Epithelial cell of esophagus (primary cell): ENCODE measurements at regions not wholly inside any gene's neighbourhood (a gene's known extent, or its start where the extent isn't known, plus 50 kb on each side); places are given as distances from the start of the nearest gene placed in this dataset.

Experiments used
- DNase-seq: peaks from one replicate; pipeline ENCODE4 v3.0.0; 2010; ENCODE audit warnings: low read depth
- H3K4me3 ChIP-seq: 2 replicates; pipeline ENCODE4 v1.5.1; 2011; ENCODE audit warnings: mild to moderate bottlenecking, low read length, control low read depth
- TF ChIP-seq, protein P1 (sequence below): IDR thresholded peaks from 2 replicates; pipeline ENCODE4 v1.5.1; 2011; ENCODE audit warnings: low read depth, mild to moderate bottlenecking, low read length, control low read depth, inconsistent platforms; ENCODE audit not compliant: insufficient read depth; ENCODE audit errors: missing control alignments

DNA sequence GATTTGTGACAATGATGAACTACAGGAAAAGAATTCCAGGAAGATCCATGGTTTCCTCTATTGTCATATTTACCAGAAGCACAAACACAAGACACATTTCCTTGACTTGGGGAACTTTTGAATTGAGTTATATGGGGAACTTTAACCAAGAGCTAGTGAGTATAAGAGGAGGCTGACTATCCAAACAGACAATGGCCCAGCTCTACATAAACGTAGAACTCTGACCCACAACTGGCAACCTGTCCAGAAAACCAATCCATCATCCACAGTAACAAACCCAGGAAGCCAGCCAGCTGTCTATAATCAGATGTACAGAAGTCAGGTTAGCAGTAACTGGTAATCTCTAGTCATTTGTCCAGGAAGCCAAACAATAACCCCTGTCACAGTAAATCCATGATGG lies 167.0 kb upstream of the CPEB2 start:
- no peak for DNase-seq
- H3K4me3 ChIP-seq, result no peak overlapping the region
- TF ChIP-seq, protein P1, sequence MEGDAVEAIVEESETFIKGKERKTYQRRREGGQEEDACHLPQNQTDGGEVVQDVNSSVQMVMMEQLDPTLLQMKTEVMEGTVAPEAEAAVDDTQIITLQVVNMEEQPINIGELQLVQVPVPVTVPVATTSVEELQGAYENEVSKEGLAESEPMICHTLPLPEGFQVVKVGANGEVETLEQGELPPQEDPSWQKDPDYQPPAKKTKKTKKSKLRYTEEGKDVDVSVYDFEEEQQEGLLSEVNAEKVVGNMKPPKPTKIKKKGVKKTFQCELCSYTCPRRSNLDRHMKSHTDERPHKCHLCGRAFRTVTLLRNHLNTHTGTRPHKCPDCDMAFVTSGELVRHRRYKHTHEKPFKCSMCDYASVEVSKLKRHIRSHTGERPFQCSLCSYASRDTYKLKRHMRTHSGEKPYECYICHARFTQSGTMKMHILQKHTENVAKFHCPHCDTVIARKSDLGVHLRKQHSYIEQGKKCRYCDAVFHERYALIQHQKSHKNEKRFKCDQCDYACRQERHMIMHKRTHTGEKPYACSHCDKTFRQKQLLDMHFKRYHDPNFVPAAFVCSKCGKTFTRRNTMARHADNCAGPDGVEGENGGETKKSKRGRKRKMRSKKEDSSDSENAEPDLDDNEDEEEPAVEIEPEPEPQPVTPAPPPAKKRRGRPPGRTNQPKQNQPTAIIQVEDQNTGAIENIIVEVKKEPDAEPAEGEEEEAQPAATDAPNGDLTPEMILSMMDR, result no peak

DNA sequence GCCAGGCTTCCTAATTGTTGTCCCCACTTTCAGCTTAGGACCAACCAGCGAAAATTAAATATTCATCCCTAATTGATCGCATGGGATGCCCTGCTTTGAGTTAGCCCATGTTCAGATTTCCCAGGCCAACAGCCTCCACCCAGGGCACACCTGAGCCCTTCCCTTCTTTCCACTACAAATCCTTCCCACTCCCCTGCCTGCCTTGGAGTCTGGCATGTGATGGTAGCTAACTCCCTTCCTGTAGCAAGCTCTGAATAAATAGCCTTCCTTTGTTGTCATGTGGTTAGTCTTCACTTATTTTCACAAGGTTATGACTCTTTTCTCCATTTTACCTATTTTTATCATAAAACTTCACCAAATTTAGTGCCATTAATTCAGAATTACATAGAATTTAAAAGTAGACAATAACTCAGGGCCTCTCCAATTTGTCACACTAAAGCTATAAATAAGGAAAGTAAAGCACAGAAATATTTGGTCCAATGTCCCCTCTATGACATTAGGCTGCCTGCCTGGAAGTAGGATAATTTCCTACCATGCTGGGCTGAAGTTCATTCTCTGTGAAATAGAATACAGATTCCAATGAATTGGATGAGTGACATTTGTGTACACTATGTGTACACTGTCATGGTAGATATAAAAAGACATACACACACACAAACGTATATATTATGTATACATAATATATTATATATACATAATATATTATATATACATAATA lies 166.4 kb upstream of the CPEB2 start:
- no peak overlapping the region for H3K4me3 ChIP-seq
- TF ChIP-seq, protein P1, result no peak
- no peak for DNase-seq

DNA sequence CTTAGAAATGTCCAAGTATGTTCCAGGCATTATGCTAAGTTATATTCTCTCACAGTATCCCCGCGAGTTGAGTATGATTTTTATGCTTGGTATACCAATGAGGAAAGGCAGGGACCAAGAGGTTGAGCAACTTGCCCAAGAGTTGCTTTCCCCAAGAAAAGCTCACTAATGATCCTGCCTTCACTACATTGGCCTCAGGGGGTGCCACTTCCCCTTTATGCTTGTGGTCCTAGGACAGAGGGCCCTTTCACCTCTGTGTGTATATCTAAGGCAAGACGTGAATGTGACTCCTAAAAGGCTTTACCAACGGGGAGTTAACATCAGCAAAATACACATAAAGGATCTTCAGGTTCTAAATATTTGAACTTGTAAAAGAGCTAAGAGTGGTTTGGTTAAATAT lies 164.4 kb upstream of the CPEB2 start:
- no peak for DNase-seq
- no peak overlapping the region for H3K4me3 ChIP-seq
- TF ChIP-seq, protein P1, result no peak

DNA sequence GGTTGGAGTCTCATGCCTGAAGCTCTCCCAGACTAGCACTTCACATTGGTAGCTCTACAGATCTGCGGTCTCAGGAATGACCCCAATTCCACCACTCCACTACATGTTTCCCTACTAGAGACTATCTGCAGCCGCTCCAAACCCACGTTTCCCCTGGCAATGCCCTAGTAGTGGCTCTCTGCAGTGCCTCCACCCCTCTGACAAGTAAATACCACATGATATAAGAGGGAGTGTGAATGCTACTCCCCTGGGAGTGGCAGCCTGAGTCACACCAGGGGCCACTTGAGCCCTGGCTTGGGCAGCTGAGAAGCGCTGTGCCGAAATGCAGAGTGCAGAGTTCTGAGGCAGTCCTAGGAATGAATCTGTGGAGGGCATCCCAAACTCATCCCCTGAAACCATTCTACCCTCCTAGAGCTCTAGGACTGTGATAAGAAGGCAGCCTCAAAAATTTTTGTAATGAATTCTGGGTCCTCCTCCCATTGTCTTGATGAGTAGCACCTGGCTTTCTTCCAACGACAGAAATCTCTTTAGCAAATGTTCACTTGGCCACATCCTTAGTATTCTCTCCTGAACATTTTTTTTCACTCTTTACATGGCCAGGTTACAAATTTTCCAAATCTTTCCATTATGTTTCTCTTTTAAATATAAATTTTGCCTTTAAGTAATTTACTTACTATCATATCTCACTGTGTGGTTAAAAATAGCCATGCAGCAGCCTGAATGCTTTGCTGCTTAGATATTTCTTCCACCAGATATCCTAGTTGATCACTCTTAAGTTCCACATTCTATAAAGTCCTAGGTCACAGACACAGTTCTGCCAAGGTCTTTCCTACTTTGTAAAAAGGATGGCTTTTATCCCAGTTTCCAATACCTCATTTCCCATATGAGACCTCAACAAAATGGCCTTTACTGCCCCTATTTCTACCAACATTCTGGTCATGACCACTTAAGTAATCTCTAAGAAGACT lies 160.2 kb upstream of the CPEB2 start:
- TF ChIP-seq, protein P1, result no peak
- peak; percentile 77 for DNase-seq
- H3K4me3 ChIP-seq, result no peak overlapping the region

DNA sequence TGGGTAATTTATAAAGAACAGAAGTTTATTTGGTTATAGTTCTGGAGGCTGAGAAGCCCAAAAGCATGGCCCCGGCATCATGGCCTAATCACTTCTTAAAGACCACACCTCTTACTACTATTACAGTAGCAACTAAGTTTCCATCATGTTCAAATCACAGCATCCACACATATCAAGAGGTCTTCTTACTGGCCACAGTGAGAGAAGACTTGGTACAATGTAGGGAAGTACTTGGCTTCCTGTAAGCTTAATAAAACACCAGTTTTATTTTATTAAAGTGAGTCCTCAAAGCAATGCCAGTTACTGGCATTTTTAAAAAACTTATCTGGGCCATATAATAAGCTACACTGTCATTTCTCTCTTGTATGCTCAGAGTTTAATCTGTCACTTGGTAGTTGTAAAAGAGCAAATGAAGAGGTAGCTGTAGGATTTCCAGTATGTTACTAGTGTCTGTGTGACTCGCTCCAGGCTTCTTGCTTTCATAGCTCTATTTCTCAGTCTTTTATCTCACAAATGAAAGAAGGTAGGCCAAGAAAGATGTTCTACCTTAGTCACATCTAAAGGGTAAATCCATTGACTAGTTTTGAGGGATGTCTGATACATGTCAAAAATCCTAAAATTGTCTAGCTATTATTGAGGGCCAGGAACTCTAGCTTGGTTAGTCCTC lies 159.2 kb upstream of the CPEB2 start:
- DNase-seq, result no peak
- H3K4me3 ChIP-seq, result no peak overlapping the region
- TF ChIP-seq, protein P1, result no peak

DNA sequence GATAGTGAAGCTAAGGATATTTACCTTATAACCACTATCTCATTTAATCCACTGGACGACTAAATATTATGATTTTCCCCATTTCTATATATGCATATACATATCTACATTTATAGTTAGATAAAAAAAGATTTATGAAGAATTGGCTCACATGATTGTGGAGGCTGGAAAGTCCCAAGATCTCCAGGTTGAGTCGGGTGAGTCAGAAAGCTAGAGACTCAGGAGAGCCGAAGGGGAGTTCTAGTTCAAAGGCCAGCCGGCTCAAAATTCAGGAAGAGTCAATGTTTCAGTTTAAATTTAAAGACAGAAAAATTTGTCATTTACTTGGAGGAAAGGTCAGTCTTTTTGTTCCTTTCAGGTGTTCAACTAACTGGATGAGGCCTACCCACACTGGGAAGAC lies 158.2 kb upstream of the CPEB2 start:
- peak; percentile 20 for DNase-seq
- no peak overlapping the region for H3K4me3 ChIP-seq
- TF ChIP-seq, protein P1, result no peak
